A549 (cell line): ENCODE measurements at regions not wholly inside any gene's neighbourhood (a gene's known extent, or its start where the extent isn't known, plus 50 kb on each side); places are given as distances from the start of the nearest gene placed in this dataset.

Experiments used
- ATAC-seq, 2 experiments: fragments of 200-7000 bp in 1 of 2; fragments of >200 bp in 1 of 2; cut with Nextera tagmentation in 1 of 2; cut with Tn5 transposase in 1 of 2; 3 replicates each; pipeline versions ENCODE4 v1.8.0 to v1.9.1; 2018 to 2020; ENCODE audit warnings: mild to moderate bottlenecking in 1 of 2, moderate library complexity in 1 of 2
- CTCF ChIA-PET: fragments of 300-600 bp; sonication (Branson Sonifier 250); formaldehyde crosslinking; extraction: SDS; loops from one replicate; lab custom pipeline; 2021; ENCODE audit warnings: antibody characterized with exemption, inconsistent platforms; lab: Yijun Ruan, JAX
- POLR2A ChIA-PET: fragments of 350-600 bp; formaldehyde crosslinking; extraction: SDS; loops from one replicate; lab custom pipeline; 2021; ENCODE audit warnings: antibody characterized with exemption, inconsistent platforms; lab: Yijun Ruan, JAX
- DNase-seq, 2 experiments: peaks; one replicate each; pipeline versions ENCODE4 v3.0.0 to v3.0.0-alpha.2; 2011 to 2016; ENCODE audit warnings: low read depth in 1 of 2, low spot score in 1 of 2
- FAIRE-seq: peaks from 2 replicates; lab custom pipeline; 2011; peaks lifted over from hg19 to GRCh38; lab: Jason Lieb, UNC
- H3K27ac ChIP-seq, 2 experiments: fragments of >200 bp; sonication (Bioruptor Twin); formaldehyde crosslinking; 3 replicates each; pipeline ENCODE4 v1.5.1; 2016 to 2017
- H3K4me1 ChIP-seq: fragments of >200 bp; sonication (Bioruptor Twin); formaldehyde crosslinking; 3 replicates; pipeline ENCODE4 v1.6.1; 2016
- H3K4me2 ChIP-seq: fragments of >200 bp; sonication (Bioruptor Twin); formaldehyde crosslinking; 3 replicates; pipeline ENCODE4 v1.6.1; 2016
- H3K4me3 ChIP-seq: fragments of >200 bp; sonication (Bioruptor Twin); formaldehyde crosslinking; 3 replicates; pipeline ENCODE4 v1.5.1; 2016
- H3K9me3 ChIP-seq: fragments of >200 bp; sonication (Bioruptor Twin); formaldehyde crosslinking; 3 replicates; pipeline ENCODE4 v1.6.1; 2016
- ATOH8 ChIP-seq: fragments of 250-450 bp; sonication (Bioruptor Pico); IDR thresholded peaks from 2 replicates; pipeline ENCODE4 v1.5.0; 2020; ENCODE audit warnings: low read depth, mild to moderate bottlenecking, moderate library complexity
- BHLHE40 ChIP-seq: IDR thresholded peaks from 2 replicates; pipeline ENCODE4 v1.6.1; 2012; ENCODE audit warnings: low read depth, low read length, inconsistent platforms
- CBX2 ChIP-seq: fragments of 200-600 bp; sonication (generic); IDR thresholded peaks from 2 replicates; pipeline ENCODE4 v1.6.1; 2016; ENCODE audit warnings: low read depth, mild to moderate bottlenecking, borderline replicate concordance
- CHD4 ChIP-seq: fragments of 200-600 bp; sonication (generic); IDR thresholded peaks from 2 replicates; pipeline ENCODE4 v1.6.1; 2016; ENCODE audit warnings: antibody characterized with exemption, mild to moderate bottlenecking, borderline replicate concordance
- CTCF ChIP-seq: fragments of >200 bp; sonication (Bioruptor Twin); formaldehyde crosslinking; IDR thresholded peaks from 3 replicates; pipeline ENCODE4 v1.5.1; 2016
- EHF ChIP-seq: fragments of 250-450 bp; sonication (Bioruptor Pico); IDR thresholded peaks from 2 replicates; pipeline ENCODE4 v1.5.0; 2020; ENCODE audit warnings: mild to moderate bottlenecking
- FOSB ChIP-seq: fragments of 250-450 bp; sonication (Bioruptor Pico); IDR thresholded peaks from 2 replicates; pipeline ENCODE4 v1.5.0; 2020; ENCODE audit warnings: mild to moderate bottlenecking, moderate library complexity
- HES2 ChIP-seq: fragments of >200 bp; sonication (Bioruptor Twin); formaldehyde crosslinking; IDR thresholded peaks from 2 replicates; pipeline ENCODE4 v1.6.1; 2016
- HEYL ChIP-seq: fragments of 250-450 bp; sonication (Bioruptor Pico); IDR thresholded peaks from 2 replicates; pipeline ENCODE4 v1.8.0; 2021; ENCODE audit warnings: mild to moderate bottlenecking, moderate library complexity
- HOXB13 ChIP-seq: fragments of 250-450 bp; sonication (Bioruptor Pico); IDR thresholded peaks from 2 replicates; pipeline ENCODE4 v1.5.0; 2020; ENCODE audit warnings: low read depth, mild to moderate bottlenecking, moderate library complexity
- HOXB5 ChIP-seq: fragments of 250-450 bp; sonication (Bioruptor Pico); IDR thresholded peaks from 2 replicates; pipeline ENCODE4 v1.5.0; 2020; ENCODE audit warnings: mild to moderate bottlenecking, moderate library complexity
- JUNB ChIP-seq: fragments of >200 bp; sonication (Bioruptor Twin); formaldehyde crosslinking; IDR thresholded peaks from 2 replicates; pipeline ENCODE4 v1.6.1; 2016
- MAFK ChIP-seq: fragments of 450-650 bp; IDR thresholded peaks from 2 replicates; pipeline ENCODE4 v1.6.1; 2014; ENCODE audit not compliant: partially characterized antibody
- MYC ChIP-seq: IDR thresholded peaks from 2 replicates; pipeline ENCODE4 v1.6.1; 2012; ENCODE audit warnings: mild to moderate bottlenecking, inconsistent platforms, low read length, improper control_type of control experiment, borderline replicate concordance
- NFE2L2 ChIP-seq: fragments of 150-350 bp; conservative IDR thresholded peaks from 2 replicates; pipeline ENCODE4 v1.6.1; 2014; ENCODE audit warnings: low read length
- NR3C1 ChIP-seq: fragments of >200 bp; sonication (Bioruptor Twin); formaldehyde crosslinking; IDR thresholded peaks from 3 replicates; pipeline ENCODE4 v1.6.1; 2017
- POLR2AphosphoS2 ChIP-seq: conservative IDR thresholded peaks from 2 replicates; pipeline ENCODE4 v1.6.1; 2012; ENCODE audit warnings: low read length, improper control_type of control experiment, inconsistent platforms
- RAD21 ChIP-seq, 2 experiments: fragments of >200 bp in 1 of 2; sonication (Bioruptor Twin) in 1 of 2; formaldehyde crosslinking in 1 of 2; IDR thresholded peaks in 1 of 2; conservative IDR thresholded peaks in 1 of 2; 2 replicates in 1 of 2; 3 replicates in 1 of 2; pipeline ENCODE4 v1.6.1; 2012 to 2018; ENCODE audit warnings: inconsistent platforms in 1 of 2
- RCOR1 ChIP-seq: fragments of 150-350 bp; IDR thresholded peaks from 2 replicates; pipeline ENCODE4 v1.6.1; 2014; ENCODE audit warnings: antibody characterized with exemption, low read length, low read depth
- REST ChIP-seq: fragments of 200-600 bp; sonication (generic); IDR thresholded peaks from 2 replicates; pipeline ENCODE4 v1.6.1; 2016; ENCODE audit warnings: antibody characterized with exemption, mild to moderate bottlenecking, moderate library complexity
- RFX5 ChIP-seq: fragments of 450-650 bp; IDR thresholded peaks from 2 replicates; pipeline ENCODE4 v1.7.1; 2014; ENCODE audit warnings: antibody characterized with exemption, mild to moderate bottlenecking, moderate library complexity
- SMC3 ChIP-seq: fragments of >200 bp; sonication (Bioruptor Twin); formaldehyde crosslinking; IDR thresholded peaks from 3 replicates; pipeline ENCODE4 v1.6.1; 2018; ENCODE audit warnings: inconsistent platforms
- TFCP2L1 ChIP-seq: fragments of 250-450 bp; sonication (Bioruptor Pico); IDR thresholded peaks from 2 replicates; pipeline ENCODE4 v1.5.0; 2021; ENCODE audit warnings: mild to moderate bottlenecking
- TP53 ChIP-seq: fragments of 250-450 bp; sonication (Bioruptor Pico); IDR thresholded peaks from 2 replicates; pipeline ENCODE4 v1.5.0; 2021; ENCODE audit warnings: mild to moderate bottlenecking, moderate library complexity
- ZNF302 ChIP-seq: fragments of 250-450 bp; sonication (Bioruptor Pico); IDR thresholded peaks from 2 replicates; pipeline ENCODE4 v1.9.0; 2021; ENCODE audit warnings: inconsistent platforms, mild to moderate bottlenecking, moderate library complexity
- WGBS: methylation state at CpG from one replicate; pipeline ENCODE4 v1.1.6; 2017; ENCODE audit errors: missing lambda C conversion rate; 5-methylcytosine and 5-hydroxymethylcytosine counted together

GRCh38 chr10:78362406-78363022 is 328.9 kb downstream of the RPS24 start:
- DNase-seq = no peak
- Histone ChIP-seq H3K4me2 (no peak overlapping the region), H3K9me3 (no peaks in the 10 kb centered on the region), H3K4me1 (no peaks in the 10 kb centered on the region), H3K4me3 (no peak overlapping the region), H3K27ac (peak overlapping the region in 1 of 2 experiments; percentile 36; a peak in 3 of 6 replicates)
- ChIA-PET CTCF (no interaction called here), POLR2A (no interaction called here)
- WGBS = 84% methylated on average over 10 of the region's 10 CpGs
- no peak for ATAC-seq
- FAIRE-seq = no peak
- TF ChIP-seq EHF (CRISPR knock-in tag) (no peak), NFE2L2 (no peak), RFX5 (no peak), FOSB (CRISPR knock-in tag) (no peak), CHD4 (no peak), HEYL (CRISPR knock-in tag) (no peak), MAFK (peak; percentile 71)

- Histone ChIP-seq H3K4me3 (no peak overlapping the region), H3K4me2 (no peak overlapping the region), H3K4me1 (no peaks in the 10 kb centered on the region), H3K9me3 (no peaks in the 10 kb centered on the region), H3K27ac (peak overlapping the region in 1 of 2 experiments; percentile 36; a peak in 2 of 6 replicates)
- ChIA-PET CTCF (interaction anchor here (0.8 kb wide), 1 partner anchor 24 kb away, joined by 3 read pairs; no protein-coding TSS in a partner anchor), POLR2A (no interaction called here)
- WGBS = 66% methylated on average over 4 of the region's 4 CpGs
- ATAC-seq = no peak
- TF ChIP-seq CBX2 (no peak), BHLHE40 (no peak), POLR2AphosphoS2 (no peak), HES2 (no peak), REST (no peak), HOXB13 (no peak), RAD21 (conservative IDR thresholded peaks at IDR 0.05 in 1 of 2, IDR thresholded peaks at IDR 0.05 in 1 of 2) (no peak), HOXB5 (CRISPR knock-in tag) (no peak), TFCP2L1 (CRISPR knock-in tag) (no peak), ATOH8 (CRISPR knock-in tag) (no peak), SMC3 (no peak), MAFK (no peak), EHF (CRISPR knock-in tag) (no peak), RCOR1 (no peak), NR3C1 (no peak), ZNF302 (no peak), CTCF (no peak), TP53 (no peak), JUNB (no peak), MYC (no peak)
- no peak for FAIRE-seq
- DNase-seq = no peak
These were observed 329.5 kb downstream of the RPS24 start for GRCh38 chr10:78363190-78363589.
